HEK293T (cell line): ENCODE measurements at regions not wholly inside any gene's neighbourhood (a gene's known extent, or its start where the extent isn't known, plus 50 kb on each side); places are given as distances from the start of the nearest gene placed in this dataset.

Experiments
- ARNT ChIP-seq: fragments of 450-650 bp; IDR thresholded peaks from 2 replicates; pipeline ENCODE4 v1.6.1; 2017; ENCODE audit warnings: mild to moderate bottlenecking
- ELF4 ChIP-seq: fragments of 450-650 bp; IDR thresholded peaks from 2 replicates; pipeline ENCODE4 v1.6.1; 2017; ENCODE audit warnings: antibody characterized with exemption
- FOXA1 ChIP-seq: fragments of 450-650 bp; IDR thresholded peaks from 2 replicates; pipeline ENCODE4 v1.6.1; 2016; ENCODE audit warnings: mild to moderate bottlenecking
- FOXM1 ChIP-seq: fragments of 450-650 bp; IDR thresholded peaks from 2 replicates; pipeline ENCODE4 v1.6.1; 2017; ENCODE audit warnings: mild to moderate bottlenecking, borderline replicate concordance
- L3MBTL2 ChIP-seq: fragments of 450-650 bp; conservative IDR thresholded peaks from 2 replicates; pipeline ENCODE4 v1.6.1; 2016; ENCODE audit warnings: mild to moderate bottlenecking
- PKNOX1 ChIP-seq: fragments of 450-650 bp; IDR thresholded peaks from 2 replicates; pipeline ENCODE4 v1.6.1; 2016
- SUZ12 ChIP-seq: fragments of 450-650 bp; IDR thresholded peaks from 2 replicates; pipeline ENCODE4 v1.6.1; 2016; ENCODE audit warnings: mild to moderate bottlenecking
- ZNF384 ChIP-seq: fragments of 450-650 bp; IDR thresholded peaks from 2 replicates; pipeline ENCODE4 v1.6.1; 2016

DNA sequence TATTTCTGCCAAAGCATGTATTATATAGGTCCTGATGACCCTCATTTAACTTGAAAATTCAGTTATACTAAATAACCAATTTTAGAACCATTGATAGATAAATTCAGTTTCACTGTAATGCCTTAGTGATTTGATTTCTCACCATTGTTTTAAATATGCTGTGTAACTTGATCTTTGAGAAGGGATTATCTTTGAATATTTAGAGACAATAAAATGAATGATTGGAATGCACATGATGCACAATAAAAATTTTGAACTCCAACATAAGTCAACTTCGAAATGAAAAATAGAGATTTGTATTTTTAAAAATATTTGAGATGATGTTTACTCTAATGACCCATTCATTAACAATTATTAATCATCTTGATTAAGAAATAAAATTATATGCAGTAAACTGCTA is 654.5 kb downstream of the OLFM4 start:
- TF ChIP-seq SUZ12 (no peak), ZNF384 (no peak), FOXA1 (no peak), ELF4 (no peak), ARNT (no peak), PKNOX1 (no peak), FOXM1 (no peak), L3MBTL2 (no peak)
